Nucleus accumbens (tissue), 56 donors: ENCODE measurements at regions not wholly inside any gene's neighbourhood (a gene's known extent, or its start where the extent isn't known, plus 50 kb on each side); places are given as distances from the start of the nearest gene placed in this dataset.
A peak's percentile ranks its signal among the peaks of the same experiment; 100 is the strongest.
"Not testable (repeated sequence)": the region's sequence is repeated elsewhere in the genome, so short reads cannot be mapped to it uniquely, and the experiment has no call there.

Source experiments
- DNase-seq, 56 donors: peaks; one replicate each; lab custom pipeline; 2025; lab: John Stamatoyannopoulos, UW

- DNase-seq: no peak
These were observed 194.0 kb upstream of the TTC29 start for GRCh38 chr4:147139455-147140198.

GRCh38 chr4:147151763-147152162 lies 206.1 kb upstream of the TTC29 start:
- DNase-seq: no peak

GRCh38 chr4:147157860-147158701 lies 212.4 kb upstream of the TTC29 start:
- DNase-seq: peak in 27 of 56 donors; percentile 1 to 37 (median 8)

GRCh38 chr4:147160908-147161513 lies 215.3 kb upstream of the TTC29 start:
- peak in 9 of 56 donors; percentile 1 to 16 (median 6) for DNase-seq

GRCh38 chr4:147163311-147163710 lies 217.6 kb upstream of the TTC29 start:
- DNase-seq: no peak

- DNase-seq: not testable (repeated sequence)
These were observed 222.5 kb upstream of the TTC29 start for GRCh38 chr4:147168200-147168599.

GRCh38 chr4:147173322-147173721 lies 227.7 kb upstream of the TTC29 start:
- DNase-seq: no peak

GRCh38 chr4:147173797-147174432 lies 228.3 kb upstream of the TTC29 start:
- no peak for DNase-seq

- no peak for DNase-seq
These were observed 228.9 kb upstream of the TTC29 start for GRCh38 chr4:147174591-147174990.

- DNase-seq: no peak
These were observed 229.9 kb upstream of the TTC29 start for GRCh38 chr4:147175460-147176025.

- no peak for DNase-seq
These were observed 236.4 kb upstream of the TTC29 start for GRCh38 chr4:147182041-147182440.

GRCh38 chr4:147192679-147193078 lies 247.0 kb upstream of the TTC29 start:
- DNase-seq: no peak

GRCh38 chr4:147194114-147194513 lies 248.4 kb upstream of the TTC29 start:
- DNase-seq: no peak

- no peak for DNase-seq
These were observed 248.9 kb upstream of the TTC29 start for GRCh38 chr4:147194604-147195003.

GRCh38 chr4:147195386-147195785 lies 249.7 kb upstream of the TTC29 start:
- no peak for DNase-seq

- no peak for DNase-seq
These were observed 252.9 kb upstream of the TTC29 start for GRCh38 chr4:147198411-147199051.

GRCh38 chr4:147201016-147201415 lies 255.4 kb upstream of the TTC29 start:
- DNase-seq: no peak

- no peak for DNase-seq
These were observed 261.1 kb upstream of the TTC29 start for GRCh38 chr4:147206807-147207206.

GRCh38 chr4:147207911-147208310 lies 262.2 kb upstream of the TTC29 start:
- no peak for DNase-seq

- no peak for DNase-seq
These were observed 263.2 kb upstream of the EDNRA start for GRCh38 chr4:147217655-147218054.
